CD4-positive, alpha-beta T cell treated with Interleukin-10 for 1 hour (primary cell): ENCODE measurements at regions not wholly inside any gene's neighbourhood (a gene's known extent, or its start where the extent isn't known, plus 50 kb on each side); places are given as distances from the start of the nearest gene placed in this dataset.
"Not testable (repeated sequence)": the region's sequence is repeated elsewhere in the genome, so short reads cannot be mapped to it uniquely, and the experiment has no call there.

Experiments
- DNase-seq: peaks from one replicate; pipeline ENCODE4 v3.0.0-alpha.2; 2020

DNA sequence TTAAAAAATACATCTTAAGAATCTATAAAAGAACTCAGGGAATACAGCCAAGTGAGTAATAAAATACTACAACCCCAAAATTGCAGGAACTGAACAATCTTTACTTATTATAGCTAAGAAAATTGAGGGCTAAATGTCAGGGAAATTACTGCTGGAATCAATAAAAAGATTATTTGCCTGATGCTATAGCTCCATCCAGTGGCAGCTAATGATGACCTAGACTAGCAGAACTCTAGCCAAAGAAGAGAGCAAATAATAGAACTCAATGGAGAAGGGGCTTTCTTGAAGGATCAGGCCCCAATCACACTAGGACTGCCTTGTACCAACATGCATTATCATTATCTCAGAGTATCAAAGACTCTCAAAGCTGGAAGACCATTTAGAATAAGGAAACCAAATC lies 85.0 kb upstream of the FAM241A start:
- DNase-seq, result no peak

- no peak for DNase-seq
These were observed 83.9 kb upstream of the FAM241A start for GRCh38 chr4:112061207-112061817.

GRCh38 chr4:112063260-112063659 lies 82.0 kb upstream of the FAM241A start:
- DNase-seq, result no peak

GRCh38 chr4:112069110-112069509 lies 76.1 kb upstream of the FAM241A start:
- DNase-seq, result no peak

DNA sequence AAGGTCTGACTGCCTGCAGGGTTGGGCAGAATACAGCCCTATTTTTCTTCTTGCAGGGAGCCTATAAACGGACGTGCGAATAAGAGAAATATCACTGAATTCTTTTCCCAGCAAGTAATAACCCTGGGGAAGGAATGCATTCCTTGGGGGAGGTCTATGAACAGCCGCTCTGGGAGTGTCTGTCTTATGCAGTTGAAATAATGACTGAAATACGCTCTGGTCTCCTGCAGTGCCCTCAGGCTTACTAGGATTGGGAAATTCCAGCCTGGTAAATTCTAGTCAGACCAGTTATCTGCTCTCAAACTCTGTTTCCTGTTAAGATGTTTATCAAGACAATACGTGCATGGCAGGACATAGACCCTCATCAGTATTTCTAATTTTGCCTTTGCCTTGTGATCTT lies 72.1 kb upstream of the FAM241A start:
- DNase-seq, result no peak

- peak; percentile 52 for DNase-seq
These were observed 70.0 kb upstream of the FAM241A start for GRCh38 chr4:112075129-112075753.

- no peak for DNase-seq
These were observed 69.3 kb upstream of the FAM241A start for GRCh38 chr4:112075906-112076305.

- no peak for DNase-seq
These were observed 68.2 kb upstream of the FAM241A start for GRCh38 chr4:112076919-112077608.

GRCh38 chr4:112077743-112078142 lies 67.5 kb upstream of the FAM241A start:
- no peak for DNase-seq

DNA sequence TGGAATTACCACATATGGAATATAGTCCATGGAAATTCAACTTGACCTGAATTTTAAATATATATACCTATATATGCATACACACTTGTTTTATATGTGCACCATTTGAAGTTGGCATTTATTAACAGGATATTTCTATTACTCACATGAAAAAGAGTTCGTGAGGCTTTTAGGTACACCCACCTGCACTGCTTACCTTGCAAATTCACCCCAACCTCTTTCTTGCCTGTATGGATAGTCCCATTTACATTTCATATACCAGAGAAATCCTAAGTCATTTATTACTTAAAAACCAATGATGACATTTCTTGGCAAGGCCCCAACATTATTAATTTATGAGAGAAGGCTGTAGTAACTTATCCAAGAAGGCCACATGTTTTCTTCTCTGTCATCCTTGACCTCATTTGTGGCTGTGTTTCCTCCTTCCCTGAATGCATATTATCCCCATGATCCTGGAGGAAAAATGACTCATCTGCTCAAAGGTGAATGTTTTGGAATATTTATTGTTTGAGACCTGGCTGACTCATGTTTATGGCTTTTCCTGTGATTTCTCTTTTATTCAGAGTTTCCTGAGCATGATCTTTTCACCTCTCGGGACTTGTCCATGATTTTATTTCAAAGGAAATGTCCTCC lies 62.2 kb upstream of the FAM241A start:
- no peak for DNase-seq

DNA sequence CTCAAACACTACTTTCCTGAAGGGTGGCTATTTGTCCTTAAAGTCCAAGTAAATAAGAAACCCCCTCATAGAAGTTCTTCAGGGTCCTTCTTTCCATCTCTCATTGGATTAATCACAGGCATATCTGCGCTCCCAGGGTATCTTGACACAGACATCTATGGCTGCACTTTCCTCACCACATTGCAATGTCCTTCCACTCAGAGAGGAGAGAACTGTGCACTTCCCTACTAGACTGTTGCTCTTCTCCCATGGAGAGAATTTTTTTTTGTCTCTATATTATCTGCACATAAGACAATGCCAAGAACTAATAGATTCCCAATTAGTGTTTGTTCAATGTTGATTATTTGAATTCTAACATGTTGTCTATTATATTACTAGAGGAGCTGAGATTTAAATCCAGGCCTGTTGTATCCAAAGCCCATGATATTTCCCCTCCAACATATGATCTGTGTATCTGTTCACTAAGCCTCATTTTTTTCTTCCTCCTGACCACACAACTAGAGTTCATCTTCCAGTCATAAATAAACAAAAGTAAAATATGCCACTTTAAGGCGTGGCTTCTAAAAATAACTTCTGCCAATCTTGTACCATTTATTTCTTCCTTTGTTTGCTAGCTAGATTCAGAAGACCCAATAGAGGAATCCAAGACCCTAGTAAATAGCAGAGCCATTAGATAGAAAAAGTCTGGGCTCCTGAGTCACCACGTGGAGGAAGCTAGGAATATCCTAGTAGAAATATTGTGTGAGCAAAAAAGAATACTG lies 61.5 kb upstream of the FAM241A start:
- no peak for DNase-seq

GRCh38 chr4:112085156-112086035 lies 59.9 kb upstream of the FAM241A start:
- peak; percentile 8 for DNase-seq

- no peak for DNase-seq
These were observed 59.2 kb upstream of the FAM241A start for GRCh38 chr4:112086036-112086434.

GRCh38 chr4:112086661-112087060 lies 58.6 kb upstream of the FAM241A start:
- DNase-seq, result not testable (repeated sequence)

- DNase-seq, result not testable (repeated sequence)
These were observed 52.9 kb upstream of the FAM241A start for GRCh38 chr4:112092330-112092729.

- no peak for DNase-seq
These were observed 51.5 kb upstream of the FAM241A start for GRCh38 chr4:112093636-112094202.

DNA sequence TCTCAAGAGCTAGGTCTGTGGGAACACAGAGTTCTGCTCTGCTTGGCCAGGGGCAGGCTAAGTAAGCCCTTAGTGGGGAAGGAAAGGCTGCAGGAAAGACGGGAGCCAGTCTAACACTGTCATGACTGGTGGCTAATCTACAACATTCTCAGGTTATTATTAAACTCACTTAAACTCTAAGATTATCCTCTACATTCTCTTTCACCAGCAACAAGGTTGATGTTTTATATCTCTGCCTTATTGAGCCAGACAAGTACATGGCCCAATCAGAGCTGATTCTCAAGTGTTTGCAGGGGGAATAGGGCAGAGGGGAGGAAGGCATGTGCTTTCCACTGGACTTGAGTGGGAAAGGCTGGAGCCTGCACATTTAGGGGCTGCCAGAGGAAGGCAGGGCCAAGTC lies 50.9 kb upstream of the FAM241A start:
- DNase-seq, result no peak
